Omental fat pad (tissue), 3 donors: ENCODE measurements at regions not wholly inside any gene's neighbourhood (a gene's known extent, or its start where the extent isn't known, plus 50 kb on each side); places are given as distances from the start of the nearest gene placed in this dataset.

Experiments
- ATAC-seq: fragments of 150-250 bp; one replicate; pipeline ENCODE4 v1.9.1; 2016; ENCODE audit warnings: mild to moderate bottlenecking, moderate library complexity; ENCODE audit not compliant: low FRiP score
- DNase-seq: peaks from one replicate; pipeline ENCODE4 v3.0.0-alpha.2; 2019; ENCODE audit warnings: low spot score
- TF ChIP-seq, protein P1 (sequence below), 3 donors: fragments of 450-650 bp; IDR thresholded peaks; one replicate each; pipeline ENCODE4 v1.5.1; 2016 to 2017; ENCODE audit warnings: antibody characterized with exemption in 3 of 3, mild to moderate bottlenecking in 3 of 3, moderate library complexity in 2 of 3

DNA sequence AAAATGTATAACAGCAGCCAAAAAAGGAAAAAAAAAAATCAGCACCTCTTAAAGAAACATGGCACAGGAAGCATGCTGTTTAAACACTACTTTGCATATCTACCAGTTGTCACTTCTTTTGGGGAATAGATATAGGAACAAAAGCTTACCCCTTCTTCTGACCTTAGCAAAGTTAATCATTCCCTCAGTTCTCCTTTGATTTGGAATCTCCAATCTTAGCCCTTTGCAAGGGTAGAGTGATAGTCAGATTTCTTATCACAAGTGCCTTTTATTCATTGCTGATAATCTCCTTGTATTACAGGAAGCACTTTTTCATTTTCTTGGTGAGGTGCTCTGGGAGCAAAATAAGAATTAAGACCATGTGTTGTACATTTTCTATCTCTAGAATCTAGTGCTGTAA, 1327.6 kb downstream of the OLFM4 start:
- TF ChIP-seq, protein P1, sequence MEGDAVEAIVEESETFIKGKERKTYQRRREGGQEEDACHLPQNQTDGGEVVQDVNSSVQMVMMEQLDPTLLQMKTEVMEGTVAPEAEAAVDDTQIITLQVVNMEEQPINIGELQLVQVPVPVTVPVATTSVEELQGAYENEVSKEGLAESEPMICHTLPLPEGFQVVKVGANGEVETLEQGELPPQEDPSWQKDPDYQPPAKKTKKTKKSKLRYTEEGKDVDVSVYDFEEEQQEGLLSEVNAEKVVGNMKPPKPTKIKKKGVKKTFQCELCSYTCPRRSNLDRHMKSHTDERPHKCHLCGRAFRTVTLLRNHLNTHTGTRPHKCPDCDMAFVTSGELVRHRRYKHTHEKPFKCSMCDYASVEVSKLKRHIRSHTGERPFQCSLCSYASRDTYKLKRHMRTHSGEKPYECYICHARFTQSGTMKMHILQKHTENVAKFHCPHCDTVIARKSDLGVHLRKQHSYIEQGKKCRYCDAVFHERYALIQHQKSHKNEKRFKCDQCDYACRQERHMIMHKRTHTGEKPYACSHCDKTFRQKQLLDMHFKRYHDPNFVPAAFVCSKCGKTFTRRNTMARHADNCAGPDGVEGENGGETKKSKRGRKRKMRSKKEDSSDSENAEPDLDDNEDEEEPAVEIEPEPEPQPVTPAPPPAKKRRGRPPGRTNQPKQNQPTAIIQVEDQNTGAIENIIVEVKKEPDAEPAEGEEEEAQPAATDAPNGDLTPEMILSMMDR (IDR thresholded peaks at IDR 0.05) = no peak
- DNase-seq (no peak), ATAC-seq (no peak)

DNA sequence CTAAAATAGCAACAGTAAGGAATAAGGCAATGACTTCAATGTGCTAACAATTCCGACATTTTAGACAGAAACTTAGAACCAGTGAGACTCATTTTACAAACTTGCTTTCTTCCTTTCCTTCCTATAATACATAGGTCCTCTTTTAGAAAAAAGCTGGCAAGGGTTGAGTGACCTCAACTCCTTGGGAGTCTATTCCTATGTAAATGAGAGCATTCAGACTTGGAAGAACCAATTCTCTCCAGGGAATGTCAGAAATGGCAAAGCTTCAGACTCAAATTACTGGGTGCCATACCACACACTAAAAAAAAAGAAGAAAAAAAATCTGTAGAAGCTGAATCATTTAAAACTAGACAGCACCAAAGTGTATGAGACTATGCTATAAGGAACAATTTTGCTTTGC, 1328.2 kb downstream of the OLFM4 start:
- DNase-seq = no peak
- TF ChIP-seq, protein P1 (IDR thresholded peaks at IDR 0.05) = no peak
- no peak for ATAC-seq

DNA sequence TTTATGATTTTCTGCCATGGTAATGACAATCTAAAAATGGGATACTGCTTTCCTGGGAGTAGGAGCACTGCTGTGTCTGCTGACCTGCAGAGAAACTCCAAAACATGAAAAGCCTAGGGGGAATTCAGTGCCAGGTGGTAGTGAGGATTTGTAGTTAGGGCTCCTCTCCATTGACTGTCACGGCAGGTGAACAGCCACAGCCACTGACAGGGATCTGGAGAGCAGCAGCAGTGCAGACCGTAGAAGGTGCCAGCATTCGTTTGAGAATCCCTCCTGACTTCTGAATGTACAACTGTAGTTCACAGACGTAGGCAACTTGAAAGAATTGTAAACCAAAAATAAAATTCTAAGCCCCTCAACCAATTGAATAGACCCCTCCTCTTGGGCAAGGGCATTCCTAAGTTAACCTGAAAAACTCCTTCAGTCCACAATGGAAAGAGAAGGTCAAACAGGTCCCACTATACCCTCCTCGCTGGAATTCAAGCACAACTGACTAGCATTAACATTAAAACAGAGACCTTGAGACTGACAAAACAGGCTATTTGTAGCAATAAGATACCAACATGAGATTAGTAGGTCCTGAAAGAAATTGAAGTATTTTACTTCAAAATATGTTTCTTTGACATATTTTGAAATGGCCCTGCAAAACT, 1328.8 kb downstream of the OLFM4 start:
- TF ChIP-seq, protein P1 (IDR thresholded peaks at IDR 0.05) = no peak
- ATAC-seq (no peak), DNase-seq (no peak)

DNA sequence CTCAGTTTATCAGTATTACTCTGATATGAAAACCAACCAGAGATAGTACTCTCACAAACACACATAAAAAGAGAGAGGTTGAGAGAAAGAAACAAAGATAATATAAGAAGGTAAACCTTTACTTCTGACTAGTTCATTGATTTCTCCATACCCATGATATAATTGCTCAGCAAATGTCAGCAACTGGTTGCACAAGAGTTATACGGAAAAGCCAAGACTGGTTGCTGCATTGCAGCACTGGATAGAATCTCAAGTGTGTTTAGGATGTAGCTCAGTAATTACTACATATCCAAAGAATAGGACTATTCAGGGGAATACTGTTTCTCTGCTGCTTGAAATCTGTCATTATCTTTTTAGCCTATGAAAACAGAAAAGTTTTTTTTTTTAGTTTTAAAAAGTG, 1332.8 kb downstream of the OLFM4 start:
- DNase-seq (no peak), ATAC-seq (no peak)
- TF ChIP-seq, protein P1 (IDR thresholded peaks at IDR 0.05) = no peak

DNA sequence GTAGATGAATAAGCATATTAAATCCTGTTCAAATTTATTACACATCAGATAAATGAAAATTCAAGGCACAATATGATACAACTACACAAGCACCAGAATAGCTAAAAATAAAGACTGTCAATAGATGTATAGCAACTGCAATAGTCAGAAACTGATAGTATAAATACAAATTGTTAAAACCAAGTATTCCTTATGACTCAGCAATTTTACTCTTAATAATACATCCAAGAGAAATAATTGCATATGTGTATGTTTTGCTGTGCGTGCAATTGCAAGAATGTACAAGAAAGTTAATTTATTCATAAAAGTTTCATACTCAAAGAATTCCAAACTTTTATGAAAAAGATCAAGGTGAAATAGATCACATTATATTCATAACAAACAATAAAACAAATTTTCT, 1338.1 kb downstream of the OLFM4 start:
- DNase-seq = no peak
- TF ChIP-seq, protein P1 (IDR thresholded peaks at IDR 0.05) = no peak
- no peak for ATAC-seq

DNA sequence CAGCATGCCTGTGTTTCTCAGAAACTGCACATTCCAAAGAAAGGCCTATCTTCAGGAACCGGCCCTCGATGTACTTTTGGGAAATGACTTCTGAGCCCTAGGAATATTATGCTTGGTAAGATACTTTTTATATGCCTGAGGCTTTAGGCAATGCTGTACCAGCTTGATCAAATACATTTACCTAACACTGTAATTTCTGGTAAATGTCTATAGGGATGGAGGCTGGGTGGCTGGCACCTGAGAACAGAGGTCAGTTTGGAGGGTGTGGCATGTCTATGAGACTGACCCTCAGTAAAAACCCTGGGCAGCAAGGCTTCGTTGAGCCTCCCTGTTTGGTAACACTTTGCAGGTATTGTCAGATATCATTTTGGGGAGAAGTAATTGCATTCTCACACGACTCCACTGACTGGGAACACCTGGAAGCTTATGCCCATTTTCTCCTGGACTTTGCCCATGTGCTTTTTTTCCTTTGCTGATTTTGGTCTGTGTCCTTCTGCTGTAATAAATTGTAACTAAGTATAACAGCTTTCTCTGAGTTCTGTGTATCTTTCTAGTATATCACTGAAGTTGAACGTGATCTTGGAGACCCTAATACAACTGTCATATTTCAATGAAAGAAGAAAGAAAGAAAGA, 1339.1 kb downstream of the OLFM4 start:
- TF ChIP-seq, protein P1 (IDR thresholded peaks at IDR 0.05) = no peak
- no peak for ATAC-seq
- DNase-seq = no peak

DNA sequence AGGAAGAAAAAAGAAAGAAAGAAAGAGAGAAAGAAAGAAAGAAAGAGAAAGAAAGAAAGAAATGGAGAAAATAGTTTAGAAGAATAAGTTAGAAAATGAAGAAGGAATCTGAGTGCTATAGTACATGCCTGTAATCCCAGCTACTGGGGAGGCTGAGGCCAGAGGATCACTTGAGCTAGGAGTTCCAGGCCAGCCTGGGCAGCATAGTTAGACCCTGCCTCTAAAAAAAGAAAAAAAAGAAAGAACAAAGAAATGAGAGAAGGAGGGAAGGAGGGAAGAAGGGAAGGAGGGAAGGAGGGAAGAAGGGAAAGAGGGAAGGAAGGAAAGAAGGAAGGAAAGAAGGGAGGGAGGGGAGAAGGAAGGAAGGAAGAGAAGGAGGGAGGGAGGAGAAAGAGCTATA, 1339.8 kb downstream of the OLFM4 start:
- DNase-seq = no peak
- TF ChIP-seq, protein P1 (IDR thresholded peaks at IDR 0.05) = no peak
- ATAC-seq = no peak
